Astrocyte of the hippocampus (primary cell): ENCODE measurements at regions not wholly inside any gene's neighbourhood (a gene's known extent, or its start where the extent isn't known, plus 50 kb on each side); places are given as distances from the start of the nearest gene placed in this dataset.

Experiments
- DNase-seq: peaks from one replicate; pipeline ENCODE4 v3.0.0; 2011; ENCODE audit warnings: low read depth, low spot score

DNA sequence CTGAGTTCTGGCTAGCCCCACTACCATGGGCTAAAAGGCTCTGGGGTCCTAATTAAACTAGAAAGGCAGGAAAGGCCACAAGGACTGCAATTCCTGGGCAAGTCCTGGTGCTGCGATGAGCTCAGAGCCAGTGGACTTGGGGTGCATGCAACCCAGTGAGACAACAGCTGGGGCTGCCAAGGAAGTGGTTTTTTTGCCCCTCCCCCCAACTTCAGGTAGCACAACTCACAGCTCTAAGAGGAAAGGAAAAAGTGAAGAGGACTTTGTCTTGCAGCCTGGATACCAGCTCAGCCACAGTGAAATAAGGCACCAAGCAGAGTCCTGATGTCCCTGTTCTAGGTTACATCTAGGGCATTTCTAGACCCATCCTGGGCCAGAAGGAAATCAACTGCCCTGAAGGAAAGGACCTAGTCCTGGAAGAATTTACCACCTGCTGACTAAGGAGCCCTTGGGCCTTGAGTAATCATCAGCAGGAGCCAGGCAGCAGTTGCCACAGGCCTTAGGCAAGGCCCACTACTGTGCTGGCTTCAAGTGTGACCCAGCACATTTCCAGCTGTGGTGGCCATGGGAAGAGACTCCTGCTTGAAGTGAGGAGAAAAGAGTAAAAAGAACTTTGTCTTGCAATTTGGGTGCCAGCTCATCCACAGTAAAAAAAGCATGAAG, 358.4 kb downstream of the BTBD3 start:
- DNase-seq, result no peak

DNA sequence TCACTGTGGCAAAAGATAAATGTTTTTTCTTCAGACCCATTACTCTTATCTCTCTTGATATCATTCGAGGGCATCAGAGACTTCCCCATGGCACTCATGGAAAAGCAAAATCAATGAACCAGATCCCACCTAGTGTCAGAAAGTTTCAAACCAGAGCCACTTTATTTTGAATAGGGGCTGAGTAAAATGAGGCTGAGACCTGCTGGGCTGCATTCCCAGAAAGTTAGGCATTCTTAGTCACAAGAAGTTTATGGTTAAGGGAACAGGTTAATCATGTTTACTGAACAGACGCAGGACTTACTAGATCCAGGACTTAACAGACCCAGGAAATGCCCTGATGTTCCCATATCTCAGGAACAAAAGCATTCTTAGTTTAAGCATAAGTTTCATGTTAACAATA, 369.9 kb downstream of the BTBD3 start:
- DNase-seq, result peak; percentile 30

GRCh38 chr20:12289465-12289864, 371.8 kb downstream of the BTBD3 start:
- DNase-seq, result no peak

- DNase-seq, result no peak
Observed at GRCh38 chr20:12291386-12291785, 373.7 kb downstream of the BTBD3 start.

GRCh38 chr20:12293900-12294299, 376.2 kb downstream of the BTBD3 start:
- no peak for DNase-seq

- DNase-seq, result no peak
Observed at GRCh38 chr20:12294678-12295077, 377.0 kb downstream of the BTBD3 start.

- DNase-seq, result no peak
Observed at GRCh38 chr20:12305188-12305950, 387.7 kb downstream of the BTBD3 start.

GRCh38 chr20:12306107-12306506, 388.4 kb downstream of the BTBD3 start:
- no peak for DNase-seq

- DNase-seq, result no peak
Observed at GRCh38 chr20:12311094-12311865, 393.6 kb downstream of the BTBD3 start.

DNA sequence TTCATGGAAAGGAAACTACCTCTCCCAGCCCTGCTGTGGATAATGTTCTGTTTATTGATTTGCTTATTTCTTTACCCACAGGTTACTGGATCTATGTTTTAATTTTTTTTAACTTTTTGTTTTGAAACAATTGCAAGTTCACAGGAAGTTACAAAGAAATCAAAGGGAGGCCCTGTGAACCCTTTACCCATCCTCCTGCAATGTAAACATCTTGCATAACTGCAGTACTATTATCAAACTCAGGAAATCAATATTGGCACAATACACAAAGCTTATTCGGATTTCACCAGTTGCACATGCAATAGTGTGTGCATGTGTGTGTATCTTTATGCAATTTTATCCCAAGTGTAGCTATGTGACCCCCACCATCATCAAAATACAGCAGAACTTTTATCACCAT, 398.0 kb downstream of the BTBD3 start:
- DNase-seq, result no peak

- no peak for DNase-seq
Observed at GRCh38 chr20:12316794-12317193, 399.1 kb downstream of the BTBD3 start.

- no peak for DNase-seq
Observed at GRCh38 chr20:12317433-12317832, 399.7 kb downstream of the BTBD3 start.

- DNase-seq, result peak; percentile 27
Observed at GRCh38 chr20:12318043-12318442, 400.4 kb downstream of the BTBD3 start.

DNA sequence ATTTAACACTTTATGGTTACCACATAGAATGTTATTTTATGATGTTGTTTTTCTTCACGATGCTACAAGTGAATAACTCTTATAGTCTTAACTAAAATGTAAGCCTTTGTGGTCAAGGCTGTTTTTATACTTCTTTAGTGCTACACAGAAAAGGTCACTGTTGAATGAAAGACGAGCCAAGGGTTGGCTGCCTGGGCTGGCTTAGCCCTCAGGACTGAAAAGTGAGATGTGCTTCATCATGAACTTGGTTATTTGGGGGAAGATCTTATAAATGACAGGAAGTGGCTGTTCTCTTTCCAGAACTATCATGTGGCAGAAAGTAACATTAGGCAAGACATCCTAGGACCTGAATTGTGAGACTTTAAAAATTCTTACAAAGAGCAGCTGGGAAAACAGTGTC, 404.0 kb downstream of the BTBD3 start:
- no peak for DNase-seq

GRCh38 chr20:12327205-12327604, 409.5 kb downstream of the BTBD3 start:
- DNase-seq, result no peak

DNA sequence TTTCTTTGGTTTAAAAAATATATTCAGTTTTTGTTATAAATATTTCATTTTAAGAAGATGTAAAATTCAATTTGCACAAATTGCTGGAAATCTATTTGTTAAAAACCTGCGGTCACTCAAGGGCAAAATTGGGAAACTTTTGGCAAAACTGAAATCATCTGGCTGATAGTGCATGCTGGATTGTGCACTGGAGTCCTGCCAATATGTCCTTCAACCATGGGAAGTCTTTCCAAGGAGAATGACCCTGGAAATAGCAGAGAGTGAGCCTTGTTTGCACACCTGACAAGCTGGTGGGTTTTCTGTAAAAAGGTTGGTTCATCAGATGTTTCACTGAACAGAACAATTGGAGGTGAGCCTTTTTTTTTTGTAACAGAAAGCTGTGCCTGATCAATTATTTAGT, 413.5 kb downstream of the BTBD3 start:
- no peak for DNase-seq

DNA sequence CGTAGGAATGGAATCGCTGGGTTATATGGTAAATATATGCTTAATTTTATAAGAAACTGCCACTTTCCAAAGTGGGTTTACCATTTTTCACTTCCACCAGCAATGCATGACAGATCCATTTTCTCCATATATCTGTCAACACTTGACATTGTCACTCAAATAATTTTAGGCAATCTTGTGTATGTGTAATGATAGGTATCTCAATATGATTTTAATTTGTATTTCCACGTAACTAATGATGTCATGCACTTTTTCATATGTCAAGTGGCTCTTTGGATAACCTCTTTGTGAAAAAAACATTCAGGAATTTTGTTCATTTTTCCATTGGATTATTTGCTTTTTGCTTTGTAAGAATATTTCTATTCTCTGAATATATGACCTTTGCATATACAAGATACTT, 419.9 kb downstream of the BTBD3 start:
- no peak for DNase-seq

DNA sequence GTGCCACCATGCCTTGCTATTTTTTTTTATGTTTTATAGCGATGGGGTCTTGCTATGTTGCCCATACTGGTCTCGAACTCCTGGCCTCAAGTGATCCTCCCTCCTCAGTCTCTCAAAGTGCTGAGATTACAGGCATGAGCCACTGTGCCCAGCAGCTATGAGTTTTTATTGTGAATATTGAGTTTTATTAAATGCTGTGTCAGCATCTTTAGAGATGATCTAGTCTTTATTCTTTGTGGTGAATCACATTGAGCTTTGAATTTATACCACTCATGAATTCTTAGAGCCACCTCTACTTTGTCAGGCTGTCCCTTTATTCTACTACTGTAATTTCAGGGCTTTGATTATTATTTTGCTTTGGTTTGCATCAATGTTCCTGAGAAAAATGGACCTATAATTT, 428.3 kb downstream of the BTBD3 start:
- DNase-seq, result no peak

- no peak for DNase-seq
Observed at GRCh38 chr20:12353842-12354241, 436.1 kb downstream of the BTBD3 start.

GRCh38 chr20:12354725-12355124, 437.0 kb downstream of the BTBD3 start:
- DNase-seq, result no peak

- DNase-seq, result no peak
Observed at GRCh38 chr20:12355185-12355584, 437.5 kb downstream of the BTBD3 start.

- DNase-seq, result peak; percentile 8
Observed at GRCh38 chr20:12358006-12358654, 440.4 kb downstream of the BTBD3 start.
